ENCODE measurements at regions not wholly inside any gene's neighbourhood (a gene's known extent, or its start where the extent isn't known, plus 50 kb on each side); places are given as distances from the start of the nearest gene placed in this dataset.

GRCh38 chr5:124872086-124872485 is 125.6 kb upstream of the ZNF608 start:
- no peak for DNase-seq
- TF ChIP-seq GATA1 (IDR thresholded peaks at IDR 0.05; ENCODE audit: low read depth, low read length) (no peak), POLR2A (IDR thresholded peaks at IDR 0.05; ENCODE audit: low read length) (no peak)

- TF ChIP-seq GATA1 (IDR thresholded peaks at IDR 0.05; ENCODE audit: low read depth, low read length) (no peak), POLR2A (IDR thresholded peaks at IDR 0.05; ENCODE audit: low read length) (no peak)
- DNase-seq = no peak
Observed at GRCh38 chr5:124872615-124873014, 126.2 kb upstream of the ZNF608 start.

- DNase-seq = no peak
- TF ChIP-seq POLR2A (IDR thresholded peaks at IDR 0.05; ENCODE audit: low read length) (no peak), GATA1 (IDR thresholded peaks at IDR 0.05; ENCODE audit: low read depth, low read length) (no peak)
Observed at GRCh38 chr5:124873188-124873587, 126.7 kb upstream of the ZNF608 start.

GRCh38 chr5:124873713-124874112 is 127.3 kb upstream of the ZNF608 start:
- DNase-seq = no peak
- TF ChIP-seq GATA1 (IDR thresholded peaks at IDR 0.05; ENCODE audit: low read depth, low read length) (no peak), POLR2A (IDR thresholded peaks at IDR 0.05; ENCODE audit: low read length) (no peak)

- TF ChIP-seq GATA1 (IDR thresholded peaks at IDR 0.05; ENCODE audit: low read depth, low read length) = no peak
- no peak for TF ChIP-seq POLR2A (IDR thresholded peaks at IDR 0.05; ENCODE audit: low read length)
- no peak for DNase-seq
Observed at GRCh38 chr5:124876566-124876965, 130.1 kb upstream of the ZNF608 start.

GRCh38 chr5:124876983-124877382 is 130.5 kb upstream of the ZNF608 start:
- TF ChIP-seq GATA1 (IDR thresholded peaks at IDR 0.05; ENCODE audit: low read depth, low read length) = no peak
- TF ChIP-seq POLR2A (IDR thresholded peaks at IDR 0.05; ENCODE audit: low read length) = no peak
- no peak for DNase-seq

DNA sequence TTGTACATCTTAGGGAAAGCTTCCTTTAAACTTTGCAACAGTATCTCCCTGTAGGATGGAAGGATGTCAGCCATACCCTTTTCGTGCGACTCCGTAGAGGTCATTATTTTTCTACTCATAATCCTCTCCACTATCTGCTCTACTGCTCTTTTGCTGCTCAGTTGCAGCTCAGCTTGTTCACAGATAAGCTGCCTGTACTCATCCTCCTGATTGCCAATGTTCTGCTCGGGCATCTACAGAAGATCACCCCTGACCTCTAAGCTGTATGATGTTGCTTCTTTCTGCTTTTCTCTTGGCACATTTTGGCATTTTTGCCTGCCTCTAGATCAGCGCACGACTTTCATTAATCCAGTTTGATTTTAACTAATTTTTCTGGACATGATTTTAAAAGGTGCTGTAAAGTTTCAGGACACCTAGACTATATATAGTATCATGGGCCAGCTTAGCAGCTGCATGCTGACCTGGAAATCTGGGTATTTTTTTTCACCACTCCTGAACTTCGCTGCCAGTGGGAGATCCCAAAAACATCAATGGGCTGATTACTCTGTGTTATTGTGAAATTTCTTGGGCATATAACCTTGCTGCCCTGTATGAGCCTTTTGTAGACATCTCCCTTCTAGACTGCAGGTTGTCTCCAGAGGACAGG is 131.2 kb upstream of the ZNF608 start:
- no peak for DNase-seq
- TF ChIP-seq GATA1 (IDR thresholded peaks at IDR 0.05; ENCODE audit: low read depth, low read length) = no peak
- TF ChIP-seq POLR2A (IDR thresholded peaks at IDR 0.05; ENCODE audit: low read length) = no peak

GRCh38 chr5:124878583-124879342 is 132.3 kb upstream of the ZNF608 start:
- no peak for TF ChIP-seq GATA1 (IDR thresholded peaks at IDR 0.05; ENCODE audit: low read depth, low read length)
- TF ChIP-seq POLR2A (IDR thresholded peaks at IDR 0.05; ENCODE audit: low read length) = no peak
- DNase-seq = no peak

- DNase-seq = no peak
- TF ChIP-seq POLR2A (IDR thresholded peaks at IDR 0.05; ENCODE audit: low read length) (no peak), GATA1 (IDR thresholded peaks at IDR 0.05; ENCODE audit: low read depth, low read length) (no peak)
Observed at GRCh38 chr5:124880903-124881697, 134.7 kb upstream of the ZNF608 start.

GRCh38 chr5:124883681-124884080 is 137.2 kb upstream of the ZNF608 start:
- no peak for DNase-seq
- no peak for TF ChIP-seq POLR2A (IDR thresholded peaks at IDR 0.05; ENCODE audit: low read length)
- no peak for TF ChIP-seq GATA1 (IDR thresholded peaks at IDR 0.05; ENCODE audit: low read depth, low read length)

DNA sequence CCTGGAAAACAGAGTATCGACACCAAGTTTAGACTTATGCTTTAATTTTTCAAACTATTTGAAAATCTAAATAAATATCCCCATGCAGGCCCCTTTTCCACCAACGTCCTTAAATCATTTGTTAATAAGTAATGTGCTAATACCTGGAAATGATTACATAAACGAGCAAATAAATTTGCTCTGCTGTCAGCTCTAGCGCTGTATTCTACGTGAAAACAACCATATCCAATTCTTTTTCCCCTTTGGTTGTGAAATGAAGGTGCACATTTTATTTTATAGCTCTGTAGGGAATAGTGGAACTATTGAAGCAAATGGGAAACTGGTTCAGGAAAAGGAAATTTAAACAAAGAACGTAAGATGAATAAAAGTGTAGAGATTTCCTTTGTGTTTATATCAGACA is 137.7 kb upstream of the ZNF608 start:
- TF ChIP-seq POLR2A (IDR thresholded peaks at IDR 0.05; ENCODE audit: low read length) (no peak), GATA1 (IDR thresholded peaks at IDR 0.05; ENCODE audit: low read depth, low read length) (no peak)
- DNase-seq = no peak

DNA sequence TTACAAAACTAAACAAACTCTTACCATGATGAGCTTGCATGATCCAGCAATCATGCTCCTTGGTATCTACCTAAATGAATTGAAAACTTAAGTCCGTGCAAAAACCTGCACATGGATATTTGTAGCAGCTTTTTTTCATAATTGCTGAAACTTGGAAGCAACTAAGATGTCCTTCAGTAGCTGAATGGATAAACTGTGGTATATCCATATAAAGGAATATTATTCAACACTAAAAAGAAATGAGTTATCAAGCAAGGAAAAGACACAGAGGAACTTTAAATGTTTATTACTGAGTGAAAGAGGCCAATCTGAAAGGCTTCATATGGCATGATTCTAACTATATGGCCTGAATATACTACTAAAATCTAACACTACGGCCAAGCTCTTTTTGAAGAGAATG is 139.1 kb upstream of the ZNF608 start:
- no peak for DNase-seq
- no peak for TF ChIP-seq POLR2A (IDR thresholded peaks at IDR 0.05; ENCODE audit: low read length)

DNA sequence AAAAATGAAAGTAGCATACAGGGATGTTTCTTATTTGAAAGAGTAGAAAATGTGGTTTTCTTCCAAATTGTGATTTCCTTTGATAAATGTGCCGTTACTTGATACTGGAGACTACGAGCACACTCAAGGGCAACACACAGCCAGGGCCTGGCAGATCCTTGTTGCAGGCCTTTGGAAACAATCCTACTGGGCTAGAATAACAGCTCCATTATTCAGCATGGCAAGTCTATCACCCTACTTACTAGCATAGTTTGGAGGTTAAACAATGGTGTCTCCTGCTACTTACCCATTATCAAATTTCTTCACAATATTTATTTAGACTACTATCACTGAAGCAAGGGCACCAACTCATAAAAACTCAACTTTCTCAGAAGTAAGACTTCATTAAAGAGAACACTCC is 140.8 kb upstream of the ZNF608 start:
- DNase-seq = no peak
- no peak for TF ChIP-seq GATA1 (IDR thresholded peaks at IDR 0.05; ENCODE audit: low read depth, low read length)
- TF ChIP-seq POLR2A (IDR thresholded peaks at IDR 0.05; ENCODE audit: low read length) = no peak

- no peak for TF ChIP-seq POLR2A (IDR thresholded peaks at IDR 0.05; ENCODE audit: low read length)
- no peak for TF ChIP-seq GATA1 (IDR thresholded peaks at IDR 0.05; ENCODE audit: low read depth, low read length)
- DNase-seq = no peak
Observed at GRCh38 chr5:124888050-124888506, 141.6 kb upstream of the ZNF608 start.

Data from erythroblast (primary cell).